ENCODE measurements at regions not wholly inside any gene's neighbourhood (a gene's known extent, or its start where the extent isn't known, plus 50 kb on each side); places are given as distances from the start of the nearest gene placed in this dataset.

- intact Hi-C loops (cut with DNase I), result no loop called here
- peak in 1 of 10 donors; percentile 48 for DNase-seq
Observed at GRCh38 chr13:105165449-105166125, 1369.9 kb downstream of the EFNB2 start.

GRCh38 chr13:105159841-105160240 lies 1375.6 kb downstream of the EFNB2 start:
- intact Hi-C loops (cut with DNase I), result no loop called here
- DNase-seq, result no peak

- intact Hi-C loops (cut with DNase I), result no loop called here
- DNase-seq, result no peak
Observed at GRCh38 chr13:105153611-105154010, 1381.9 kb downstream of the EFNB2 start.

- DNase-seq, result no peak
- intact Hi-C loops (cut with DNase I), result no loop called here
Observed at GRCh38 chr13:105151639-105152038, 1383.8 kb downstream of the EFNB2 start.

- DNase-seq, result no peak
- intact Hi-C loops (cut with DNase I), result no loop called here
Observed at GRCh38 chr13:105147461-105147860, 1388.0 kb downstream of the EFNB2 start.

- intact Hi-C loops (cut with DNase I), result no loop called here
- peak in 2 of 10 donors; percentile 6 to 17 for DNase-seq
Observed at GRCh38 chr13:105144936-105145335, 1390.5 kb downstream of the EFNB2 start.

GRCh38 chr13:105144020-105144419 lies 1391.4 kb downstream of the EFNB2 start:
- intact Hi-C loops (cut with DNase I), result no loop called here
- no peak for DNase-seq

GRCh38 chr13:105142556-105142955 lies 1392.9 kb downstream of the EFNB2 start:
- intact Hi-C loops (cut with DNase I), result no loop called here

GRCh38 chr13:105139380-105140285 lies 1395.8 kb downstream of the EFNB2 start:
- peak; percentile 14 to 94 (median 42) for DNase-seq
- intact Hi-C loops (cut with DNase I), result no loop called here

More at GRCh38 chr13:105142556-105142955, 1392.9 kb downstream of the EFNB2 start:
- no peak for DNase-seq

GRCh38 chr13:105139048-105139379 lies 1396.4 kb downstream of the EFNB2 start:
- no peak for DNase-seq
- intact Hi-C loops (cut with DNase I), result no loop called here

GRCh38 chr13:105135852-105136615 lies 1399.4 kb downstream of the EFNB2 start:
- no peak for DNase-seq
- intact Hi-C loops (cut with DNase I), result no loop called here

- no peak for DNase-seq
- intact Hi-C loops (cut with DNase I), result no loop called here
Observed at GRCh38 chr13:105127732-105128131, 1407.7 kb downstream of the EFNB2 start.

GRCh38 chr13:105121221-105121620 lies 1414.2 kb downstream of the EFNB2 start:
- no peak for DNase-seq
- intact Hi-C loops (cut with DNase I), result no loop called here

- intact Hi-C loops (cut with DNase I), result no loop called here
- no peak for DNase-seq
Observed at GRCh38 chr13:105118426-105118985, 1417.0 kb downstream of the EFNB2 start.

GRCh38 chr13:105116966-105117365 lies 1418.5 kb downstream of the EFNB2 start:
- intact Hi-C loops (cut with DNase I), result no loop called here
- no peak for DNase-seq

- intact Hi-C loops (cut with DNase I), result no loop called here
- no peak for DNase-seq
Observed at GRCh38 chr13:105112561-105112960, 1422.9 kb downstream of the EFNB2 start.

- intact Hi-C loops (cut with DNase I), result no loop called here
- no peak for DNase-seq
Observed at GRCh38 chr13:105107781-105108180, 1427.7 kb downstream of the EFNB2 start.

GRCh38 chr13:105105471-105105870 lies 1430.0 kb downstream of the EFNB2 start:
- intact Hi-C loops (cut with DNase I), result no loop called here

GRCh38 chr13:105097521-105097920 lies 1437.9 kb downstream of the EFNB2 start:
- intact Hi-C loops (cut with DNase I), result no loop called here
- DNase-seq, result no peak

More at GRCh38 chr13:105105471-105105870, 1430.0 kb downstream of the EFNB2 start:
- no peak for DNase-seq

- intact Hi-C loops (cut with DNase I), result no loop called here
- DNase-seq, result no peak
Observed at GRCh38 chr13:105089858-105090643, 1445.4 kb downstream of the EFNB2 start.

Data from posterior cingulate gyrus (tissue), 11 donors.